22Rv1 (cell line): ENCODE measurements at regions not wholly inside any gene's neighbourhood (a gene's known extent, or its start where the extent isn't known, plus 50 kb on each side); places are given as distances from the start of the nearest gene placed in this dataset.

Experiments
- ZFX ChIP-seq: fragments of 450-650 bp; IDR thresholded peaks from 2 replicates; pipeline ENCODE4 v1.6.1; 2017; ENCODE audit warnings: antibody characterized with exemption, borderline replicate concordance
- TF ChIP-seq, protein P1 (sequence below): fragments of 450-650 bp; IDR thresholded peaks from 2 replicates; pipeline ENCODE4 v1.5.1; 2017; ENCODE audit warnings: mild to moderate bottlenecking

DNA sequence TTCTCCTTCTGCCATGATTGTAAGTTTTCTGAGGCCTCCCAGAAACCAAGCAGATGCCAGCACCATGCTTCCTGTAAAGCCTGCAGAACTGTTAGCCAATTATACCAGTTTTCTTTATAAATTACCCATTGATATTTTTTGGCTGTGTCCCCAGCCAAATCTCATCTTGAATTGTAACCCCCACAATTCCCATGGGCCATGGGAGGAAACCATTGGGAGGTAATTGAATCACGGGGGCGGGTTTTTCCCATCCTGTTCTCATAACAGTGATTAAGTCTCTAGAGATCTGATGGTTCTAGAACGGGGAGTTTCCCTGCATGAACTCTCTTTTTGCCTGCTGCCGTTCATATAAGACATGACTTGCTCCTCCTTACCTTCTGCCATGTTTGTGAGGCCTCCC is 788.5 kb downstream of the C6orf118 start:
- TF ChIP-seq, protein P1, sequence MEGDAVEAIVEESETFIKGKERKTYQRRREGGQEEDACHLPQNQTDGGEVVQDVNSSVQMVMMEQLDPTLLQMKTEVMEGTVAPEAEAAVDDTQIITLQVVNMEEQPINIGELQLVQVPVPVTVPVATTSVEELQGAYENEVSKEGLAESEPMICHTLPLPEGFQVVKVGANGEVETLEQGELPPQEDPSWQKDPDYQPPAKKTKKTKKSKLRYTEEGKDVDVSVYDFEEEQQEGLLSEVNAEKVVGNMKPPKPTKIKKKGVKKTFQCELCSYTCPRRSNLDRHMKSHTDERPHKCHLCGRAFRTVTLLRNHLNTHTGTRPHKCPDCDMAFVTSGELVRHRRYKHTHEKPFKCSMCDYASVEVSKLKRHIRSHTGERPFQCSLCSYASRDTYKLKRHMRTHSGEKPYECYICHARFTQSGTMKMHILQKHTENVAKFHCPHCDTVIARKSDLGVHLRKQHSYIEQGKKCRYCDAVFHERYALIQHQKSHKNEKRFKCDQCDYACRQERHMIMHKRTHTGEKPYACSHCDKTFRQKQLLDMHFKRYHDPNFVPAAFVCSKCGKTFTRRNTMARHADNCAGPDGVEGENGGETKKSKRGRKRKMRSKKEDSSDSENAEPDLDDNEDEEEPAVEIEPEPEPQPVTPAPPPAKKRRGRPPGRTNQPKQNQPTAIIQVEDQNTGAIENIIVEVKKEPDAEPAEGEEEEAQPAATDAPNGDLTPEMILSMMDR = no peak
- no peak for TF ChIP-seq ZFX
